HEK293T (cell line): ENCODE measurements at regions not wholly inside any gene's neighbourhood (a gene's known extent, or its start where the extent isn't known, plus 50 kb on each side); places are given as distances from the start of the nearest gene placed in this dataset.

Experiments
- CTCF ChIA-PET: fragments of 350-600 bp; formaldehyde crosslinking; extraction: SDS; loops from one replicate; lab custom pipeline; 2021; ENCODE audit warnings: antibody characterized with exemption, inconsistent platforms; lab: Yijun Ruan, JAX
- POLR2A ChIA-PET: fragments of 350-600 bp; formaldehyde crosslinking; extraction: SDS; loops from one replicate; lab custom pipeline; 2020; ENCODE audit warnings: antibody characterized with exemption, inconsistent platforms; lab: Yijun Ruan, JAX
- DNase-seq: peaks from one replicate; pipeline ENCODE4 v3.0.0; 2012; ENCODE audit warnings: mixed read lengths; ENCODE audit errors: extremely low spot score
- ARNT ChIP-seq: fragments of 450-650 bp; IDR thresholded peaks from 2 replicates; pipeline ENCODE4 v1.6.1; 2017; ENCODE audit warnings: mild to moderate bottlenecking
- BHLHE40 ChIP-seq: fragments of 450-650 bp; IDR thresholded peaks from 2 replicates; pipeline ENCODE4 v1.6.1; 2016; ENCODE audit warnings: mild to moderate bottlenecking, moderate library complexity, borderline replicate concordance
- CTBP1 ChIP-seq: fragments of 450-650 bp; IDR thresholded peaks from 2 replicates; pipeline ENCODE4 v1.6.1; 2016; ENCODE audit warnings: borderline replicate concordance
- ELF4 ChIP-seq: fragments of 450-650 bp; IDR thresholded peaks from 2 replicates; pipeline ENCODE4 v1.6.1; 2017; ENCODE audit warnings: antibody characterized with exemption
- FOXA1 ChIP-seq: fragments of 450-650 bp; IDR thresholded peaks from 2 replicates; pipeline ENCODE4 v1.6.1; 2016; ENCODE audit warnings: mild to moderate bottlenecking
- FOXK2 ChIP-seq: fragments of 450-650 bp; IDR thresholded peaks from 2 replicates; pipeline ENCODE4 v1.6.1; 2016; ENCODE audit warnings: mild to moderate bottlenecking
- FOXM1 ChIP-seq: fragments of 450-650 bp; IDR thresholded peaks from 2 replicates; pipeline ENCODE4 v1.6.1; 2017; ENCODE audit warnings: mild to moderate bottlenecking, borderline replicate concordance
- HDGF ChIP-seq: fragments of 450-650 bp; IDR thresholded peaks from 2 replicates; pipeline ENCODE4 v1.6.1; 2017; ENCODE audit warnings: antibody characterized with exemption, borderline replicate concordance
- L3MBTL2 ChIP-seq: fragments of 450-650 bp; conservative IDR thresholded peaks from 2 replicates; pipeline ENCODE4 v1.6.1; 2016; ENCODE audit warnings: mild to moderate bottlenecking
- LEF1 ChIP-seq: fragments of 450-650 bp; IDR thresholded peaks from 2 replicates; pipeline ENCODE4 v1.6.1; 2017; ENCODE audit warnings: mild to moderate bottlenecking, borderline replicate concordance
- NFRKB ChIP-seq: fragments of 450-650 bp; IDR thresholded peaks from 2 replicates; pipeline ENCODE4 v1.6.1; 2016; ENCODE audit warnings: mild to moderate bottlenecking, moderate library complexity
- SP1 ChIP-seq: fragments of 450-650 bp; IDR thresholded peaks from 2 replicates; pipeline ENCODE4 v1.6.1; 2017
- SUZ12 ChIP-seq: fragments of 450-650 bp; IDR thresholded peaks from 2 replicates; pipeline ENCODE4 v1.6.1; 2016; ENCODE audit warnings: mild to moderate bottlenecking
- TARDBP ChIP-seq: fragments of 450-650 bp; IDR thresholded peaks from 2 replicates; pipeline ENCODE4 v1.6.1; 2016
- ZNF384 ChIP-seq: fragments of 450-650 bp; IDR thresholded peaks from 2 replicates; pipeline ENCODE4 v1.6.1; 2016
- TF ChIP-seq, protein P1 (sequence below): fragments of 450-650 bp; IDR thresholded peaks from 2 replicates; pipeline ENCODE4 v1.6.1; 2016

DNA sequence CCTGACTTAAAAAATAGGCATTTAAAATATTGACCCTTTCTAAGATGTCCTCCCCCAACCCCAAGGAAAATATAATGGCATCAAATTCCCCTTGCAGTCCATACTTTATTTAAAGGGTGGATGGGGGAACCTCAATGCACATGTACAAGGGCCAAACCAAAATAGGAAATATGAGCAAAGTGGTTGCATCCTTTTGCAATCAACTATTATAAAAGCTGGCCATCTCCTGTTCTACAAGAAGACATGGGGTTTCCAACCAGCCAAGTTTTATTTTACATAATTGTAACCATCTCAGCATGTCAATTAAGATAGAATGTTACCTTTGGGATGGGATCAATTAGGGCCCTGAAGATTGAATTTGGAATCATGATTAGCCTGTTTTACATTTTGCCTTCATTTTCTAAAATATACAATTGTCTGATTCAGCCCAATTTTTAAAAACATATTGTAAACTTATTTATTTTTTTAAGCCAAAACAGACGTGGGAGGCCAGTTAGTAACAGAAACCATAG, 146.7 kb upstream of the NFIA start:
- no peak for TF ChIP-seq ARNT
- no peak for TF ChIP-seq ZNF384
- no peak for TF ChIP-seq TARDBP
- TF ChIP-seq CTBP1: no peak
- no peak for TF ChIP-seq BHLHE40
- no peak for TF ChIP-seq SP1
- TF ChIP-seq, protein P1, sequence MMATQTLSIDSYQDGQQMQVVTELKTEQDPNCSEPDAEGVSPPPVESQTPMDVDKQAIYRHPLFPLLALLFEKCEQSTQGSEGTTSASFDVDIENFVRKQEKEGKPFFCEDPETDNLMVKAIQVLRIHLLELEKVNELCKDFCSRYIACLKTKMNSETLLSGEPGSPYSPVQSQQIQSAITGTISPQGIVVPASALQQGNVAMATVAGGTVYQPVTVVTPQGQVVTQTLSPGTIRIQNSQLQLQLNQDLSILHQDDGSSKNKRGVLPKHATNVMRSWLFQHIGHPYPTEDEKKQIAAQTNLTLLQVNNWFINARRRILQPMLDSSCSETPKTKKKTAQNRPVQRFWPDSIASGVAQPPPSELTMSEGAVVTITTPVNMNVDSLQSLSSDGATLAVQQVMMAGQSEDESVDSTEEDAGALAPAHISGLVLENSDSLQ: no peak
- TF ChIP-seq FOXK2: no peak
- no peak for TF ChIP-seq FOXA1
- TF ChIP-seq ELF4: no peak
- TF ChIP-seq FOXM1: no peak
- TF ChIP-seq LEF1: no peak
- no peak for TF ChIP-seq L3MBTL2
- TF ChIP-seq HDGF: no peak
- TF ChIP-seq NFRKB: no peak
- no peak for TF ChIP-seq SUZ12
- DNase-seq: no peak
- POLR2A ChIA-PET: no interaction called here
- CTCF ChIA-PET: no interaction called here

DNA sequence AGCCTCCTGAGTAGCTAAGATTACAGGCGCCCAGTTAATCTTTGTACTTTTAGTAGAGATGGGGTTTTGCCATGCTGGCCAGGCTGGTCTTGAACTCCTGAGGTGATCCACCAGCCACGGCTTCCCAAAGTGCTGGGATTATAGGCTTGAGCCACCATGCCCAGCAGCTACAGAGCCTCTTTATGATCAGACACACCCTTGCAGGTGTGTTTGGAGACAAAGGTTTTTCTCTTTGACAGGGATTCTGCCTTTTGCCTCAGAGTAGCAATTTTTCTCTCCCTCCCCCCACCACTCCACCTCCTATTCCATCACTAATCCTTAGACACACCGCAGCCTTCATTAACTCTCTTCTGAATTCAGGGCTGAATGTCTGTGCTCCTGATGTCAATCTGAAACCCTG, 152.2 kb upstream of the NFIA start:
- no peak for TF ChIP-seq SP1
- no peak for TF ChIP-seq BHLHE40
- TF ChIP-seq SUZ12: no peak
- TF ChIP-seq L3MBTL2: no peak
- no peak for TF ChIP-seq ARNT
- no peak for TF ChIP-seq FOXA1
- no peak for TF ChIP-seq FOXK2
- no peak for TF ChIP-seq ZNF384
- TF ChIP-seq, protein P1: no peak
- TF ChIP-seq TARDBP: no peak
- TF ChIP-seq FOXM1: no peak
- no peak for TF ChIP-seq CTBP1
- ChIA-PET CTCF (no interaction called here), POLR2A (no interaction called here)
- DNase-seq: no peak

DNA sequence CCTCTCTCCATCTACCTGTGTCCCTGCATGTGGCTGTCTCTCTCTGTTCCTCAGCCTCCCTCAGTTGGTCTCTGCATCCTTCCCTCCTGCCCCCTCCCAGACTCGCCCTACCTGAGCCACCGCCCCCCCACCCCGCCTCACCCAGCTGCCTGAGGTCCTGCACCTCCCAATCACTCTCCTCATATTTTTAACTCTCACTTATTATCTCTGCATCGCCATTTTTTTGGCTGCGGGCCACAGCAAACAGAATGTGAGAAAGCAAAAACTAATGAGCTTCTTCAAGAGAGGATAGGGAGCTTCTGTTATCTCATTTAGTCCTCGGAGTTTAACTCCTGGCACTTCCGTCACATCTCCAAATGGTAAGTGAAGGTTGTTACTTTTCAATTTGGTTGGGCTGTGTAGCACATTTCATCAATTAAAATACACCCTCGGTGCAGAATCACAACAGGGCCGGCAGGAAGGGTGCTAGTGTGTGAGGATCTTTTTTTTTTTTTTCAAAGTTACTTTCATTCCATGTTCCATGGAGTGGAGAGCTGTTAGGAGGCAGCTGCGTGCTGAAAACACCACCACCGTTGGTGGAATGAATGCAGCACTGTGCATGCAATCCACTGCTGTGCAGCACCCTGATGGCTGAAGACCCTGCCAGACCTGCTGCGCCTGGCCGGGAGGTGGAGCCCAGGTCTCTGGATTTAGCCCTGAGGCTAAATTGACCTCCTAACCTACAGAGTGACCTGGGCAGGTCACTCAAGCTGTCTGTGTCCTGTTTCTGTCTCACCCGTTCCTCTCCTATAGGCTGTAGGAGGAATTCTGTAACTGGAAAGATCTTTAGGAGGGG, 157.2 kb upstream of the NFIA start:
- POLR2A ChIA-PET: no interaction called here
- TF ChIP-seq ARNT: no peak
- no peak for TF ChIP-seq LEF1
- TF ChIP-seq FOXK2: no peak
- TF ChIP-seq FOXA1: no peak
- TF ChIP-seq ZNF384: no peak
- no peak for TF ChIP-seq ELF4
- TF ChIP-seq SP1: no peak
- no peak for TF ChIP-seq HDGF
- TF ChIP-seq NFRKB: no peak
- no peak for TF ChIP-seq TARDBP
- no peak for TF ChIP-seq CTBP1
- TF ChIP-seq, protein P1: no peak
- TF ChIP-seq SUZ12: no peak
- no peak for TF ChIP-seq BHLHE40
- no peak for TF ChIP-seq L3MBTL2
- CTCF ChIA-PET: no interaction called here
- no peak for DNase-seq

DNA sequence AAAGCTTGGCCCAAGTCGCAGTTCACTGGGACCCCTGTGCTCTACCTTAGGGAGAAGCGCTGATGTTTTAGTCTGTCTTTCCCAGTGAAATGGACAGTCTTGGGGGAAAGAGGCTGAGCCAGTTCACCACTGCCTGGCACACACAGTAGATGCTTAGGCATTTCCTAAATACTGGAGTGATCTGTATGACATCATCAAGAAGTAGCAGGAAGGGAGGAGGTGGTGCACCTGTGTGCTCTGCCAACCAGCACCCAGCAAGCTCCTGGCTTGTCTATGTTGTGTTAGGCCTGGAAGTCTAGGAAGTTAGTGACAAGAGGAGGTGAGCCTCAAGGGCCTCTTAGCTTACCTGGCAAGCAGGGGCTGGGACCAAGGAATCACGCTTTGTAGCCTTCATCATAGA, 158.2 kb upstream of the NFIA start:
- CTCF ChIA-PET: interaction anchor here (0.6 kb wide), 1 partner anchor 671 kb away, joined by 3 read pairs; no protein-coding TSS in a partner anchor
- DNase-seq: no peak
- POLR2A ChIA-PET: no interaction called here
- TF ChIP-seq SP1 (no peak), BHLHE40 (no peak), SUZ12 (no peak), FOXK2 (no peak), CTBP1 (no peak), NFRKB (no peak), ARNT (no peak), ELF4 (no peak), L3MBTL2 (no peak), FOXM1 (no peak), FOXA1 (no peak), HDGF (no peak), TARDBP (no peak), LEF1 (no peak), ZNF384 (no peak)
- TF ChIP-seq, protein P1: no peak
